GM21825 (cell line): ENCODE measurements at regions not wholly inside any gene's neighbourhood (a gene's known extent, or its start where the extent isn't known, plus 50 kb on each side); places are given as distances from the start of the nearest gene placed in this dataset.
"Not testable (repeated sequence)": the region's sequence is repeated elsewhere in the genome, so short reads cannot be mapped to it uniquely, and the experiment has no call there.

Experiments
- ATAC-seq: cut with Tn5 transposase; IDR thresholded peaks from one replicate; pipeline ENCODE4 v1.9.1; 2021; ENCODE audit warnings: mild to moderate bottlenecking, moderate library complexity; ENCODE audit not compliant: unreplicated experiment

GRCh38 chr15:44817797-44818196 lies 81.5 kb downstream of the TRIM69 start:
- ATAC-seq = not testable (repeated sequence)

GRCh38 chr15:44819331-44819987 lies 83.1 kb downstream of the TRIM69 start:
- ATAC-seq = not testable (repeated sequence)

- ATAC-seq = not testable (repeated sequence)
These were observed 84.2 kb downstream of the TRIM69 start for GRCh38 chr15:44820535-44820934.

GRCh38 chr15:44820967-44821366 lies 84.6 kb downstream of the TRIM69 start:
- ATAC-seq = not testable (repeated sequence)

DNA sequence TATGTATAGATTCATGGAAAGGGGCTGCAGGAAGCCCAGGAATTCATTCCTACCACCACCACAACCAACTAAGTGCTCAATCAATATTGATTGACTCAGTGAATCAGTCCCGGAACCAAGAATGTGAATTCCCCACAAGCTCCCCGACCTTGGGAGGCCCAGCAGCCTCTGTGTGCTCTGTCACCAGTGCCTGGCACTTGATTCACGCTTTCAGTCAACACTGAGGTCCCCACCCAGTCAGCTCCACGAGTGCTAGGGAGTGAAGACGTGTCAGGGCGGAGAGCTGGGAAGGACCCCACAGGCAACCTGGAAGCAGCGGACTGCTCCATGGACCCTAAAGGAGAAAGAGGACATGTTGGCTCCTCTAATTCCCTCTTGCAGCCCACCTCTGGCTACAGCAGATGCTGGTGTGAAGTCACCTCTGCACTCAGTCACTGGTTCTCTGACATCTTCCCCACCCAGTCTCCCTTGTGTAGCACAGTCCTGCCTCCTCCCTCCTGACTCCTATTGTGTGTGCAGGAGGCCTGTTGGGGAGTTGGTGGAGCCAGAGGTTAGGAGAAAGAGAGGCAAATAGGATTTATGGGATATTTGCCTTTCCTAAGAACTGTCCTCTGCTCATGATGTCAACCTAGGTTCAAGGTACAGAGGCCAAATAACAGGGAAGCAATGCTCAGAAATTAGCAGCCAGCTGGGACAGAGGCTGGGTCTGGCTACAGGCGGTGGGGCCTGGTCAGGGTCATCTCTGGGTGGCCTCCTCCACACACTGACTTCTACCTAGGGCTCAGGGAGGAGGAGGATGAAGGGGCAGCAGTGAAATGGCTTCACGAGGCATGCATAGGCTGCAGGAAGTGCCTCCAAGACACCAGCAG lies 88.2 kb downstream of the TRIM69 start:
- ATAC-seq = not testable (repeated sequence)

- ATAC-seq = not testable (repeated sequence)
These were observed 90.3 kb downstream of the TRIM69 start for GRCh38 chr15:44826583-44826982.

DNA sequence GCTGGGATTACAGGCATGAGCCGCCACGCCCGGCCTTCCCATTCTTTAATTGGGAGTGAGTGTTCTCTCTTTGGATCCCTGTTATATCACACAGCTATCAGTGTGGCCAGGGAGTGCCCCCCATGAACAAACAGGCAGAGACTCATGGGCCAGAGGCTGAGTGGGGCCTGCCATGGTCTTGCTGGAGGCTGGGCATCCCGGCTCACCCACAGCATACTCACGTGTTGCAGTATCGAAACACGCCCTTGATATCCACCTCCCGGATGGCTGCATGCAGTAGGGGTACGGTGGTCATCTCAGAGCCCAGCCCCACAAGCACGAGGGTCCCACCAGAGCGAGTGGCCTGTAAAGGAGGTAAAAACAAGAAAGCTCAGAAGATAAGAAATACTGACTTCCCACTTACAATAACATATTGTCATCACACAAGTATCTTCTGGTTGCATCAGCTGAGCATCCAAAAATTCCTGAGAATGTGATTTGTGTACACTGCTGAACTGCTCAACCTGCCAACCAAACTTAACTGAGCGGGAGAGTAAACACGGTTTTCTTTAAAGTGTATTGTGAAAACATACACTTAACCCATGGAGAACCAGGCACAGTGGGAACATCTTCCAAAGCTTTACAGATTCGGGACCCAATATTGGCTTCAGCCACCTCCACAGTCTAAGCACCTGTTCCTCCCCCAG lies 92.0 kb downstream of the TRIM69 start:
- not testable (repeated sequence) for ATAC-seq

DNA sequence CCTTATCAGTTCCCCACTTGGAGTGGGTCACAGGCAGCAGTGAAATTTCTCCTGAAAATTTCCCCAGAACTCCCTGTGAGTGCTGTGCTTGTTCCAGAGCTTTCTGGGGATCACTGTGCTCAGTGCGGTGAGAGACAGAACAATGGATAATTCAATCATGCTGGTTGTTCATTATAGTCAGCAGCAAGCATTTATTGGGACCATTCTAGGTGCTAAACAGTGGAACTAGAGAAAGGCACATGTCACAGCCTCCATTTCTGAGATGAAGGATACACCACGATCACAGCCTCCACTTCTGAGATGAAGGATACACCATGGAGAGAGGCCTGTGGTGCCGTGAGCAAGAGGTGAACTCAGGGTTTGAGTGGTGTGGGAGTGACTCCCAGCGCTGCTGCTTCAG lies 92.8 kb downstream of the TRIM69 start:
- not testable (repeated sequence) for ATAC-seq

DNA sequence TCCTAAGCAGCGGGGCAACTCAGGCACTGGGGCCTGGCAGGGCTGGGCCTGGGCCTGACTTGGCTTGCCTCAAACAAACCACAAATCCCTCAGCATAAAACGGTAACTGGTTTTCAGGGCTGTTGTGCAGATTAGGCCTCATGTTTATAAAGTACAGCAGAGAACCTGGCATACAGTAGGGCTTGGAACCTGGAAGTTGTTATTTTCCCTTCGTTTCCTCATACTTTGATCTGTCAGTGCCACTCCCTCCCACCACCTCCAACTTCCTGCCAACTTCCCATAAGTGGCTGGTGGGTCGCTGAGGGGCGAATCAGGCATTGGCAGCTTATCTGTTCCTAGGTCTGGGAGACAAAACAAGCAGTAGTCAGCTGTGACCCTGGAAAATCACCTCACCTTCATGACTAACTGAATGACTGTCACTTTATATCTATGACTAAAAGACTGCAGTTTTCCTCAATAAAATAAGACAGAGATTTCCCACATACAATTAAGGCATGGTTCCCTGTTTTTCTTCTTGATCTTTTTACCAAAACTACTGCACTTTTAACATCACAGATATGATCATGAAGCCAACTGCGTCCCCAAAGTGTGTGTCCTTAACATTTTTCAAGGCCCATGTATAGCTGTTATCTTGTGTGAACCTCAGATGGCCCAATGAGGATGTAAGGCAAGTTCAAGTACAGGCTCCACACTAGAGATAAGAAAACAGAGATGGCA lies 94.5 kb downstream of the TRIM69 start:
- ATAC-seq = not testable (repeated sequence)

DNA sequence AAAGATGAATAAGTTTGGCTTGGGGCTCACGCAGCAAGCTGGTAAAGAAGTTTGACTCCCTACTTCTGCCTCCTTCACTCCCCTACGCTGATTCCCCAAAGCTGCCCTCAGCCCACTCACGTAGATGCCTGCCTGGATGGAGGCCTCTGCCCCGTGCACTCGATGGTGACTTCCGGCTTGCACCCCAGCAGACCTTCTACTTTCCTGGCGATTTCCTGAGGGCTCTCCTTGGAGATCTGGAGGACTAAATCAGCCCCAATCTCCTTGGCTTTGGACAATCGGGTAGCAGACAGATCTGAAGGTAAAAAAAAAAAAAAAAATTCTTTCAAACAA lies 95.0 kb downstream of the TRIM69 start:
- ATAC-seq = not testable (repeated sequence)

DNA sequence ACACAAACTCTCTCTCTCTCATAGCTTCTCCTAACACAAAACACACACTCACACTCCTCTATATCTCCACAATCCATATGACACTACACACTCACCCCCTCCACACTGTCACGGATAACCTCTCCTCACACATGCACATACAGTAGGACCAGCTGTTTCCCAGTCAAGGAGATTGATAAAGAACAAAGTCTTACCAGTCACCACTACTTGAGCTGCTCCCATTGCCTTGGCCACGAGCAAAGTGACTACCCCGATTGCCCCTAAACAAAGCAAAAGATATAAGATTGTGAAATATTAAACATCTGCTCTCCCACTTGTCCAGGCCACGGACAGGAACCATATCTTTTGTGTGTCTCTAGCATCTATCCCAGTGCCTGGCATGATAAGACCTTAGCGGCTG lies 95.8 kb downstream of the TRIM69 start:
- not testable (repeated sequence) for ATAC-seq

GRCh38 chr15:44833081-44833480 lies 96.8 kb downstream of the TRIM69 start:
- not testable (repeated sequence) for ATAC-seq

GRCh38 chr15:44833761-44834160 lies 97.4 kb downstream of the TRIM69 start:
- not testable (repeated sequence) for ATAC-seq

DNA sequence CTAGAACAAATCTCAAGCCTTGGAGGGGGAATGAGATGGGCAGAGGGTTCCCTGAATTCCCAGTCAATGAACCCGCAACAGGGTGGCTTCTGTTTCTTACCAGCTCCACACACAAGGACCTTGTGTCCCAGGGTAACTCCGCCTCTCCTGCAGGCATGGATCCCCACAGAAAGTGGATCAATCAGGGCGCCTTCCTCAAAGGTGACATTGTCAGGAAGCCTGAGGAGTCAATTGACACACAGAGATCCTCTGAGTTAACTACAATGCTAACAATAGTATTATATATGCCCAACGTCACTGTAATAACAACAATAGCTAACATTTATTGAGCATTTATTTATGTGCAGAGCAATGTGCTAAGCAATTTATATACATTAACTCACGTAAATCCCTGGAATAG lies 98.8 kb downstream of the TRIM69 start:
- ATAC-seq = not testable (repeated sequence)

DNA sequence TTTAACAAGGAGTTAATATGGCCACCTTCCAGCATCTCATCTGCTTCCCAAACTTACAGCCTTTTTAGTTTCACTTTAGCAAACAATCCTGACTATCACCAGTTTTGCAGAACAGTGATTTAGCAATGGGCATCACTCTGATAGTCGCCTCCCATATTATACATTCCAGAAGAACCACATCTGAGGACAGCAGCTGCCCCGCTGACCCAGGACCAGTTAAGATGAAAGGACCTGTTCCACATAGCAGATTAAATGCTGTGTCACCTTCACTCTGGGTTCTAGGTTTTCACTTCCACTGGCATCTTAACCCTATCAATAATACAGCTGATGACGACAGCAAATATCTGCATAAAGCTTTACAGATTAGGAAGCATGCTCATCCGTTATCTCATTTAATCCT lies 99.8 kb downstream of the TRIM69 start:
- ATAC-seq = no peak

- not testable (repeated sequence) for ATAC-seq
These were observed 102.6 kb downstream of the TRIM69 start for GRCh38 chr15:44838929-44839328.

DNA sequence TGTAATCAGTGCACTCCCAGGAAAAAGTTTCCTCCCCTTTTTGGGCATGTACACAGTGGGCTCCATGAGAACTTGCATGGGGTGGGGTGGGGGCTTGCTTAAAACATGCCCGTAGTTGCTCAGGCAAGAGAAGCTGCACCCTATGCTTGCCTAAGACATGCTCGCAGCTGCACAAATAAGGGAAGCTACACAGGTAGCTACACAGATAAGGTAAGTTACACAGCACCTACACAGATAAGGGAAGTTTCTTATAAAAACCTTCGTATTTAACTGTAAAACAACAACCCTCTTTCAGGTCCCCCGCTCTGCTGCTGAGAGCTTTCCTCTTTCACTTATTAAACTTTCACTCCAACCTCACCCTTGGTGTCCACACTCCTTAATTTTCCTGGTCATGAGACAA lies 105.4 kb downstream of the TRIM69 start:
- not testable (repeated sequence) for ATAC-seq

DNA sequence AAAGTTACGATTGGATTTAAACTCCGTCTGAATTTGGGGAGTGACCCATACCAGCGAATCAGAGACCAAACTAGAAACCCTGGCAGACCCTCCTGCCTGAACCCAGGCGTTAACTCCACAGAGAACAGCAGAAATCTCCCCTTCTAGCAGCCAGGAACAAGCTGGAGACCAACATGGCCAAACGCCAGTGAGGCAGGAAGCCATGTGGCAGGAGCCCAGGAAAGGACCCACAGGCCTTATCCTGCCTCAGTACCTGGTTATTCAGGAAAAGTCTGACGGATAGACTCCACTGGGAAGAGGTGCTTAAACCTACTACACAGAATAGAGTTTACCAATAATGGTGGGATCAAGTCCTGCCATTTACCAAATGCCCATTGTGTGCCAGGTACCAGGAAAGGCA lies 106.6 kb downstream of the TRIM69 start:
- not testable (repeated sequence) for ATAC-seq

- not testable (repeated sequence) for ATAC-seq
These were observed 108.6 kb downstream of the TRIM69 start for GRCh38 chr15:44844936-44845335.

GRCh38 chr15:44846156-44846555 lies 109.8 kb downstream of the TRIM69 start:
- not testable (repeated sequence) for ATAC-seq

DNA sequence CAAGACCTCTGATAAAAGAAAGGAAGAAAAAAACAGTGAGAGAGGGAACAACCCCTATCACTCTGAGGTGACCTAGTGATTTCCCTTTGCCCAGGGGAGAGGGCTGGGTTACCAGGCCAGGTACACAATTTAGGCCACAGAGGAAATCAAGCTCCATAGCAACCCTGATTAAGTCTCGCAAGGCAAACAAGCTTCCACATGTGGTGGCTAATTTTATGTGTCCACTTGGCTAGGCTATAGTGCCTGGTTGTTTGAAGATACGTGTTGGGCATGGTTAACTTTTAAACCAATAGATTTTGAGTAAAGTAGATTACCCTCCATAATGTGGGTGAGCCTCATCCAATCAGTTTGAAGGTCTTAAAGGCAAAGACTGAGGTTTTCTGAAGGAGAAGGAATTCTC lies 108.9 kb upstream of the TERB2 start:
- not testable (repeated sequence) for ATAC-seq
